ENCODE measurements at regions not wholly inside any gene's neighbourhood (a gene's known extent, or its start where the extent isn't known, plus 50 kb on each side); places are given as distances from the start of the nearest gene placed in this dataset.

DNA sequence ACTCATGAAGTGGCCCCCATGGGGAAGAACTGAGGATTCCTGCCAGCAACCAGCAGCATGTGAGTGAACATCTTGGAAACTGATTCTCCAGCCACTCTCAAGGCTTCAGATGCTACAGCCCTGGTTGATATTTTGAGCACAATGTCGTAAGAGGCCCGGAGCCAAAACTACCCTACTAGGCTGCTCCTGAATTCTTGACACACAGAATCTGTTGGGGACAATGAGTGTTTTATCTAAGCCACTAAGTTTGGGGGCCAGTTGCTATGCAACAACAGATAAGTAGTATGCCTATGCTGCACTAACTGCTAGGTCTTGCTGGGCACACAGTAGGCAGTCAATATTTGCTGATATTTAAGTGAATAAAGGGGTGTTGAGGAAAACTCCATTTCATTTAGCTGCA is 89.9 kb upstream of the CHL1 start:
- ChIA-PET CTCF (no interaction called here), POLR2A (no interaction called here)
- no peak for DNase-seq (ENCODE audit: extremely low spot score)
- TF ChIP-seq, protein P1, sequence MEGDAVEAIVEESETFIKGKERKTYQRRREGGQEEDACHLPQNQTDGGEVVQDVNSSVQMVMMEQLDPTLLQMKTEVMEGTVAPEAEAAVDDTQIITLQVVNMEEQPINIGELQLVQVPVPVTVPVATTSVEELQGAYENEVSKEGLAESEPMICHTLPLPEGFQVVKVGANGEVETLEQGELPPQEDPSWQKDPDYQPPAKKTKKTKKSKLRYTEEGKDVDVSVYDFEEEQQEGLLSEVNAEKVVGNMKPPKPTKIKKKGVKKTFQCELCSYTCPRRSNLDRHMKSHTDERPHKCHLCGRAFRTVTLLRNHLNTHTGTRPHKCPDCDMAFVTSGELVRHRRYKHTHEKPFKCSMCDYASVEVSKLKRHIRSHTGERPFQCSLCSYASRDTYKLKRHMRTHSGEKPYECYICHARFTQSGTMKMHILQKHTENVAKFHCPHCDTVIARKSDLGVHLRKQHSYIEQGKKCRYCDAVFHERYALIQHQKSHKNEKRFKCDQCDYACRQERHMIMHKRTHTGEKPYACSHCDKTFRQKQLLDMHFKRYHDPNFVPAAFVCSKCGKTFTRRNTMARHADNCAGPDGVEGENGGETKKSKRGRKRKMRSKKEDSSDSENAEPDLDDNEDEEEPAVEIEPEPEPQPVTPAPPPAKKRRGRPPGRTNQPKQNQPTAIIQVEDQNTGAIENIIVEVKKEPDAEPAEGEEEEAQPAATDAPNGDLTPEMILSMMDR (IDR thresholded peaks at IDR 0.05; ENCODE audit: control extremely low read depth, extremely low read depth, low read depth, missing control alignments) = no peak

DNA sequence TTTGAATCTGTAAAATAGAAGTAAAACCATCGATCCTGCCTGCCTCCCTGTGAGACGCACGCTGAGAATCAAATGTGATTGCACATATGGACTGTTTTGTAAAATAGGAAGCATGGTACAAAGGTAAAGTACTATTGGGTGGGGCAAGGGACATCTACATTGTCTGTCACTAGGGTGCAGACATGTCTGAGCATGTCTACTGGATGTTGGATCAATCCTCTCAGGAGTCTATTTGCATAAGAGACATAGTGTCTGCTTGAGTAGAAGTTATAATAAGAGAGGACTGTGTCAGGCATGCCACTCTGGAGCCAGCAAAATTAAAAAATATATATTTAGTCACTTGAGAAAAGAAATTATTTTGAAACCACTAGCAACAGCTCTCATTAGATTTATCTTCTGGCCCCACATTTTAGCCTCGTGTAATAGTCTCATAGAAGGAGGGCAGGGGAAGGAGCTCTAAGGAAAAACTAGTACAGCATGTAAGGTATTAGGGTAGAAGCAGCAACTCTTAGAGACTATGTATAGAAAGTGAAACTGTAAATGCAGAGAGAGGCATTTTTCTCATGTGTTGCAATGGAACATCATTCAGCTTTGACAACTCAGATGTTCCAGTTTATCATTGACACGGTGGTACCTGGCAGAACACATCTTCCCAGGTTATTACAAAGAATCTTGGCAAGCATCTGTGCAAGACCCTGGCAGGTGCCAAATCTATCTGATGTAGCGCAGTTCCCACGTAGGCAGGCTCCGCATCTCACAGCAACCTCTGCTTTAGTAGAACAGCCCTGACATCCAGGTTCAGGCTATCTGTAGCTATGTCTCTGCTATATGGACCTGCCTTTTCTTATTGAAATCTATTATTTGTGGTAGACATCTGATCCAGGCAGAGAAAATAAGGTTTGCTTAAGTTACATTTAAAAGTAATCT is 85.2 kb upstream of the CHL1 start:
- DNase-seq (ENCODE audit: extremely low spot score) = peak; percentile 3
- POLR2A ChIA-PET = no interaction called here
- CTCF ChIA-PET = interaction anchor here (1.0 kb wide), 2 partner anchors 14 to 357 kb away, joined by 3 read pairs; no protein-coding TSS in a partner anchor
- TF ChIP-seq, protein P1 (IDR thresholded peaks at IDR 0.05; ENCODE audit: control extremely low read depth, extremely low read depth, low read depth, missing control alignments) = no peak

DNA sequence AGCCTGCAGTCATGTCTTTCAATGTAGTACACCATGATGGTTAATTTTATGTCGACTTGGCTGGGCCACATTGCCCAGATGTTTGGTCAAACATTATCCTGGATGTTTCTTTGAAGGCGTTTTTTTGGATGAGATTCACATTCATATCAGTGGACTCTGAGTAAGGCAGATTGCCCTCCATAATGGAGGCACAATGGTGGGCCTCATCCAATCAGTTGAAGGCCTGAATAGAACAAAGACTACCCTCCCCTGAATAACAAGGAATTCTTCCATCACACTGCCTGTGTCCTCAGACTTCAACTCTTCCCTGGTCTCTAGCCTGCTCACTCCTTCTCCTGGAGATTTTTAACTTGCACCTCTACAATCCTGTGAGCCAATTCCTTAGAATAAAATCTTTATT is 83.8 kb upstream of the CHL1 start:
- ChIA-PET CTCF (no interaction called here), POLR2A (no interaction called here)
- no peak for DNase-seq (ENCODE audit: extremely low spot score)
- TF ChIP-seq, protein P1 (IDR thresholded peaks at IDR 0.05; ENCODE audit: control extremely low read depth, extremely low read depth, low read depth, missing control alignments) = no peak

DNA sequence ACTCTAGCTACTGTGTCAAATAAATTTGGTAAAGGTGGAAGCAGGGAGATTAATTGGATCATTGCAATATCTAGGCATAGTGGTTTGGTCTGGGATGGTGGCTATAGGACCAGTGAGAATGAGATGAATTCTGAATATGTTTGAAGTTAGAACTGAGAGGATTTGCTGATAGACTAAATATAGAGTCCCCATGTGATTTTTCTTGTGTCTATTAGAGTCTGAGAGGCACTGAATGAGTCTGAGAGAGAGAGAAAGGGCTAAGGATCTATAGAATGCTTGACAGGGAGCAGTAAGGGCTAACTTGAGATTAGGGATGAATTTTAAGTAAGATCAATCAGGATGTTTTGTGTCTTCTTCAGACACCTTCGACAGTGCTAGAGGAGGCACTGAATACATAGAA is 77.9 kb upstream of the CHL1 start:
- POLR2A ChIA-PET = no interaction called here
- CTCF ChIA-PET = interaction anchor here (1.4 kb wide), 1 partner anchor 10 kb away, joined by 6 read pairs; no protein-coding TSS in a partner anchor
- TF ChIP-seq, protein P1 (IDR thresholded peaks at IDR 0.05; ENCODE audit: control extremely low read depth, extremely low read depth, low read depth, missing control alignments) = no peak
- no peak for DNase-seq (ENCODE audit: extremely low spot score)

DNA sequence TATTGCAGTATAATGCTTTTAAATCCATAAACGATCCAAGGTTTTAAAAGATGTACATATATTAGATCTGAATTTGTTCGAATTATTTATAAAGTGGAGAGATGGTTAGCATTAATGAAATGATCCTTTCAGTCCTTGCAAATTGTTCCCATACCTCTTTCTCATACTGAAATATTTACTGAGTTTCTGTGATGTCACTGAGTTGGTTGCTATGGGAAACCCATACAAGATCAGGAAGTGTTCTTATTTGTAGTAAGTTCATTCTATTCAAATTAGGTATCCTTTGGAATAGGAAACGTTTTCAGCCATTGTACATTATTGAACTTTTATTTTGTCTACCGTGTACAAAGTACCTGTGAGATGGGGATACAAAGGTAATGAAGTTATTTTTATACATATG is 73.2 kb upstream of the CHL1 start:
- CTCF ChIA-PET = interaction anchor here (0.7 kb wide), 1 partner anchor 231 kb away, joined by 3 read pairs; no protein-coding TSS in a partner anchor
- POLR2A ChIA-PET = no interaction called here
- DNase-seq (ENCODE audit: extremely low spot score) = no peak
- TF ChIP-seq, protein P1 (IDR thresholded peaks at IDR 0.05; ENCODE audit: control extremely low read depth, extremely low read depth, low read depth, missing control alignments) = no peak

DNA sequence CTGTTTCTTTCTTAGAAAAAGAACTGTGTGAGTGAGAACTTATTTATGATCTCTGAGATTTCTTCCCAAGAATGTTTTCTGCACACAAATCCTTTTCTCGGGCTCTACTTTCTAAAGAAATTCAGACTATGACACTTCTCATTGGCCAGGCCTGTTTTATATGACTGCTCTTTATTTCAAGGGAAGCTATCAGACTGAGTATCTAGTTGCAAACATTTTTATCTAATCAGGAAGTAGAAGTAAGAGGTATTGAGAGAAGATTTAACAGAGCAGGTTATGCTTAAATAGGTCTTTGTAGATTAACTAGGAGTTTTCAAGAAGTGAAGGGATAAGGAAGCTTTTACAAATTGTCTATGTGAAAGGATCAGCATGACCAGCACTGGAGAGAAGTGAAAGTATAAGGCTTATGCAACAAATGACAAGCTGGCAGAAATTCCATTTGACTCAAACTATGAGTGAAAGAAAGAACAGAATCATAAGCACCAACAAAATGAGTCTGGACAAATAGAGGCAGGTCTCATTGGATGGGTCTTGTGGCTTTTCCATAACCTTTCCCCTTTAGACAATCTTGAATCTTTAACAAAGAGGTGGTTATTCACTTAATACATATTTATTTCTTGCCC is 71.9 kb upstream of the CHL1 start:
- DNase-seq (ENCODE audit: extremely low spot score) = no peak
- POLR2A ChIA-PET = no interaction called here
- TF ChIP-seq, protein P1 (IDR thresholded peaks at IDR 0.05; ENCODE audit: control extremely low read depth, extremely low read depth, low read depth, missing control alignments) = no peak
- CTCF ChIA-PET = interaction anchor here (1.1 kb wide), 1 partner anchor 13 kb away, joined by 3 read pairs; no protein-coding TSS in a partner anchor

Data from GM10248 (cell line).